Left ventricle myocardium inferior (tissue), 1 donor: ENCODE measurements at regions not wholly inside any gene's neighbourhood (a gene's known extent, or its start where the extent isn't known, plus 50 kb on each side); places are given as distances from the start of the nearest gene placed in this dataset.

Source experiments
- DNase-seq: peaks from one replicate; pipeline ENCODE4 v3.0.0-alpha.2; 2020
- H3K27ac ChIP-seq: fragments of 200-600 bp; replicated peaks from 2 replicates; pipeline ENCODE4 v1.8.0; 2021
- H3K27me3 ChIP-seq: fragments of 200-600 bp; 2 replicates; pipeline ENCODE4 v1.8.0; 2021; ENCODE audit warnings: low read depth
- H3K36me3 ChIP-seq: fragments of 200-600 bp; 2 replicates; pipeline ENCODE4 v1.8.0; 2021
- H3K4me1 ChIP-seq: fragments of 200-600 bp; 2 replicates; pipeline ENCODE4 v1.8.0; 2021
- H3K4me3 ChIP-seq: fragments of 200-600 bp; 2 replicates; pipeline ENCODE4 v1.8.0; 2021; ENCODE audit warnings: mild to moderate bottlenecking, moderate library complexity
- H3K9me3 ChIP-seq: fragments of 200-600 bp; replicated peaks from 2 replicates; pipeline ENCODE4 v1.8.0; 2021
- intact Hi-C: fragments of 100-400 bp; cut with micrococcal nuclease; formaldehyde crosslinking; loops from one replicate; pipeline ENCODE4 v1.11.0; 2022
- TF ChIP-seq, protein P1 (sequence below): fragments of 200-600 bp; IDR thresholded peaks from 2 replicates; pipeline ENCODE4 v1.8.0; 2021; ENCODE audit warnings: antibody characterized with exemption, mild to moderate bottlenecking, borderline replicate concordance
- donor health status: DM: no; HTN: yes; CAD: no; lungs with severe emphysema.

DNA sequence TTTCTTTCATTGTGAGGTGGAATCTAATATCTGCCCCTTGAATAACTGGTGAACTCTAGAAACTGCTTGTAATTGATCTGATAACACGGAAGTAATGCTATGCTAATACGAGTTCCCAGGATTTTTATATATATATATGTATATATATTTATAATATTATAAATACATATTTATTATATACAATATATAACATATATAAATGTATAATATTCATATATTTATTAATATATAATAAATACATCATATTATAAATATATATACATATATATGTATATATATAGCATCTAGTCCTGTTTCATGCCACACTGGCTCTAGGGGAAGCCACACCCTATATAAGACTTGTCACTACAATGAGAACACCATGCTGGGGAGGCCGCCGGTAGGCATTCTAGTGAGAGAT is 156.7 kb upstream of the CDH19 start:
- no peaks in the 10 kb centered on the region for H3K9me3 ChIP-seq
- no peaks in the 10 kb centered on the region for H3K4me1 ChIP-seq
- intact Hi-C loops, result no loop called here
- H3K27me3 ChIP-seq, result no peaks in the 10 kb centered on the region
- no peak for DNase-seq
- TF ChIP-seq, protein P1, sequence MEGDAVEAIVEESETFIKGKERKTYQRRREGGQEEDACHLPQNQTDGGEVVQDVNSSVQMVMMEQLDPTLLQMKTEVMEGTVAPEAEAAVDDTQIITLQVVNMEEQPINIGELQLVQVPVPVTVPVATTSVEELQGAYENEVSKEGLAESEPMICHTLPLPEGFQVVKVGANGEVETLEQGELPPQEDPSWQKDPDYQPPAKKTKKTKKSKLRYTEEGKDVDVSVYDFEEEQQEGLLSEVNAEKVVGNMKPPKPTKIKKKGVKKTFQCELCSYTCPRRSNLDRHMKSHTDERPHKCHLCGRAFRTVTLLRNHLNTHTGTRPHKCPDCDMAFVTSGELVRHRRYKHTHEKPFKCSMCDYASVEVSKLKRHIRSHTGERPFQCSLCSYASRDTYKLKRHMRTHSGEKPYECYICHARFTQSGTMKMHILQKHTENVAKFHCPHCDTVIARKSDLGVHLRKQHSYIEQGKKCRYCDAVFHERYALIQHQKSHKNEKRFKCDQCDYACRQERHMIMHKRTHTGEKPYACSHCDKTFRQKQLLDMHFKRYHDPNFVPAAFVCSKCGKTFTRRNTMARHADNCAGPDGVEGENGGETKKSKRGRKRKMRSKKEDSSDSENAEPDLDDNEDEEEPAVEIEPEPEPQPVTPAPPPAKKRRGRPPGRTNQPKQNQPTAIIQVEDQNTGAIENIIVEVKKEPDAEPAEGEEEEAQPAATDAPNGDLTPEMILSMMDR, result no peak
- no peak overlapping the region for H3K27ac ChIP-seq
- H3K36me3 ChIP-seq, result no peaks in the 10 kb centered on the region
- H3K4me3 ChIP-seq, result no peak overlapping the region

DNA sequence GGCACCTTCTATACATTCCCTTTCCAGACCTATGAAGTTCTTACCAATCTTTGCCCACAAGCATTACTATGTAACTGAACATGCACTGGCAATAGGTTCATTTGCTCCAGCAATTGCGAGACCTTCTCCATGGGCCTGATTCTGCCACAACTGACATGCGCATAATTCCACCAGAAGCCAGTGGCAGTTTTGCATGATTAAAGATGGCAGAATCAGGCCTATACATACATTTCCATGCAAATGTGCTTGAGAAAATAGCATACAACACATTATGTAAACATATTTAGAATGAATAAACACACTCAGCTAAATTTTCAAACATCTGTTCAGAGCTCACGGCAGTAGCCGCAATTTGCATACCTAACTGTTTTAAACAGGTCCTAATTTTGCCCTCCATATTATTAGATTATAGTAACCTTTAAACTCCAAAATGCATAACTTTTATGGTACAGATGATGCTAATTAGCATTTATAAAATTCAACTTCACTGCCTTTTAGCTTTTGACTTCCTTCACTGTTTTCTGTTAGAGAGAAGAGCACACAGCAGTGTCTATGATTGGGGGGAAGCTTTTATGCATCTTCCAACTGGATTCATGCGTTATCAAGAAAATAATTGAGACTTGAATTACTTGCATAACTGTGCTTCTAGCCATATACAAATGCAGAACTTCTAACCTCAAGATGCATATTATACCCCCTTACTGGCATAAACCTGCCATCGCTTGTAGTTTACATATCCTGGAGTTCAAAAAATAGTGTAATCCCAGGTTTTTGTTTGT is 155.3 kb upstream of the CDH19 start:
- H3K27ac ChIP-seq, result no peak overlapping the region
- intact Hi-C loops, result no loop called here
- no peak overlapping the region for H3K4me3 ChIP-seq
- no peaks in the 10 kb centered on the region for H3K9me3 ChIP-seq
- no peak for DNase-seq
- TF ChIP-seq, protein P1, result no peak
- no peaks in the 10 kb centered on the region for H3K27me3 ChIP-seq
- H3K4me1 ChIP-seq, result no peaks in the 10 kb centered on the region
- H3K36me3 ChIP-seq, result no peaks in the 10 kb centered on the region

DNA sequence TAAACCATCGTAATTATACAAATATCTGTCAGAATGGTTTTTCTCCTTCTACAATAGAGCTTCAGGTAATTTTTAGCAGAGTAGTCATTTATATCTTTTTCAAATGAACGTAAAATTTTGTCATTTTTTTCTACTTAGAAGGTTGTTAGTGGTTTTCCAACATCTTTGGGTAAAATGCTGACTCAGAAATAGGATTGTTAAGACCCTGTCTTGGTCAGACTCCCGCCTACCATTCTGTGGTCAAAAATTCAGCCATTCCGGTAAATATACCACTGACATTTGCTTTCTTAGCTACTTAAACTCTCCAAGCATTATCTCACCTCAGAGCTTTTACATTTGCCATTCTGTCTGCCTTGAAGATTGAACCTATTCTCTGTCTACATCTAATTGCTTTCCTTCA is 154.1 kb upstream of the CDH19 start:
- Histone ChIP-seq H3K9me3 (no peaks in the 10 kb centered on the region), H3K27ac (no peak overlapping the region), H3K36me3 (no peaks in the 10 kb centered on the region), H3K4me1 (no peaks in the 10 kb centered on the region), H3K4me3 (no peak overlapping the region), H3K27me3 (no peaks in the 10 kb centered on the region)
- no peak for DNase-seq
- intact Hi-C loops, result no loop called here
- TF ChIP-seq, protein P1, result no peak

DNA sequence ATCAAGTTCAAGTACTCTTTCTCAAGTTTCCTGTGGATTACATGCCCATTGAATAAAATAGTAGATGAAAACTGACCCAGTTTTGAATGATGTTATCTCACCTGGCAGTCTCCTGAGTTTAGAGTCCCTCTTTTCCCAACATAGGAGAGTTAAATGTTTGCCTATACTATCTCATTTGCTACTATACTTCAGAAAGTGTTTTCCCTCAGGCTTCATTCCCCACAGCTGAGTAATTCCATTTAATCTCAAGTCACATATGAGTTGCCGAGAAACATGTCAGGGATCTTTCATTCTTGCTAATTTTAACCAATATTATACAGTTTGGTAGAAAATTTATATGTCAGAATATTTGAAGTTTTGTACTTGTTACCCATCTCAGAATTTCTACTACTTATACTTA is 150.4 kb upstream of the CDH19 start:
- intact Hi-C loops, result no loop called here
- no peak for DNase-seq
- TF ChIP-seq, protein P1, result no peak
- no peaks in the 10 kb centered on the region for H3K36me3 ChIP-seq
- no peaks in the 10 kb centered on the region for H3K4me1 ChIP-seq
- no peaks in the 10 kb centered on the region for H3K27me3 ChIP-seq
- H3K9me3 ChIP-seq, result no peaks in the 10 kb centered on the region
- H3K4me3 ChIP-seq, result no peak overlapping the region
- H3K27ac ChIP-seq, result no peak overlapping the region

DNA sequence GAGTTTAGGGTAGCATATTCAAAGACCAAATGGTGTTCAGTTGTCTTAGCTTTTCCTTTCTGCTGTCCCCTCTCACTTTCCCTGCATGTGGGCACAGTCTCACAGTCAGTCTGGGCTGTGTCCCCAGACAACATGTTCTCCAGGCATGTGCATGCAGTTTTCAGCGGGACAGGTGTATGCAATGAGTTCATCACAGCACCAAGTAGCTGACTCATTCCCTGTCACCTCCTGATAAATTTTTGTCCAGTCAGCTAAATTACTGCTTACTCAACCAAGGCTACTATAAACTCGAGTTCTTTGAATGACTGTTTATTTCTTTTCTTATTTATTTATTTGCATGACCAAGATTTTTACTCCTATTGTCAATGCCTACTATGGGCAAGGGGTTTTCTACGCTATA is 148.8 kb upstream of the CDH19 start:
- DNase-seq, result no peak
- TF ChIP-seq, protein P1, result no peak
- no peak overlapping the region for H3K27ac ChIP-seq

More for the DNA sequence above, 148.8 kb upstream of the CDH19 start:
- intact Hi-C loops, result no loop called here
- H3K9me3 ChIP-seq, result no peaks in the 10 kb centered on the region
- H3K27me3 ChIP-seq, result no peaks in the 10 kb centered on the region
- H3K4me3 ChIP-seq, result no peak overlapping the region
- H3K36me3 ChIP-seq, result no peaks in the 10 kb centered on the region
- H3K4me1 ChIP-seq, result no peaks in the 10 kb centered on the region
